Endodermal cell (in vitro differentiated cells): ENCODE measurements at regions not wholly inside any gene's neighbourhood (a gene's known extent, or its start where the extent isn't known, plus 50 kb on each side); places are given as distances from the start of the nearest gene placed in this dataset.
A peak's percentile ranks its signal among the peaks of the same experiment; 100 is the strongest.

ENCODE experiments used
- DNase-seq: peaks from one replicate; pipeline ENCODE4 v3.0.0-alpha.2; 2017
- H3K27ac ChIP-seq: 2 replicates; pipeline ENCODE4 v1.5.1; 2013; ENCODE audit warnings: mild to moderate bottlenecking, low read depth, low read length, moderate library complexity
- H3K27me3 ChIP-seq: 2 replicates; pipeline ENCODE4 v1.6.1; 2013; ENCODE audit warnings: mild to moderate bottlenecking, low read length, moderate library complexity; ENCODE audit not compliant: insufficient read depth, control insufficient read depth, poor library complexity, severe bottlenecking
- H3K36me3 ChIP-seq: 2 replicates; pipeline ENCODE4 v1.7.0; 2013; ENCODE audit warnings: mild to moderate bottlenecking, low read length, moderate library complexity; ENCODE audit not compliant: control insufficient read depth, insufficient read depth
- H3K4me1 ChIP-seq: one replicate; pipeline ENCODE4 v1.7.0; 2013; ENCODE audit warnings: low read length; ENCODE audit not compliant: control insufficient read depth, insufficient read depth
- H3K4me3 ChIP-seq: 2 replicates; pipeline ENCODE4 v1.5.1; 2013; ENCODE audit warnings: mild to moderate bottlenecking, low read length, moderate library complexity
- H3K9ac ChIP-seq: 2 replicates; pipeline ENCODE4 v1.6.1; 2013; ENCODE audit warnings: mild to moderate bottlenecking, low read length, moderate library complexity; ENCODE audit not compliant: poor library complexity, severe bottlenecking; ENCODE audit errors: extremely low read depth
- H3K9me3 ChIP-seq: 2 replicates; pipeline ENCODE4 v1.6.1; 2013; ENCODE audit warnings: mild to moderate bottlenecking, low read length, moderate library complexity; ENCODE audit not compliant: control insufficient read depth
- H3K27ac Mint-ChIP-seq: 2 replicates; pipeline ENCODE4 v1.8.0; 2020; ENCODE audit warnings: mixed read lengths
- H3K27me3 Mint-ChIP-seq: 2 replicates; pipeline ENCODE4 v1.8.0; 2021; ENCODE audit warnings: mild to moderate bottlenecking, mixed read lengths; ENCODE audit not compliant: insufficient read depth
- H3K36me3 Mint-ChIP-seq: 2 replicates; pipeline ENCODE4 v1.8.0; 2020; ENCODE audit warnings: low read depth, mixed read lengths
- H3K4me1 Mint-ChIP-seq: 2 replicates; pipeline ENCODE4 v1.8.0; 2020; ENCODE audit warnings: mixed read lengths
- H3K4me3 Mint-ChIP-seq: 2 replicates; pipeline ENCODE4 v1.8.0; 2020; ENCODE audit warnings: mild to moderate bottlenecking, moderate library complexity, mixed read lengths
- H3K9me3 Mint-ChIP-seq: 2 replicates; pipeline ENCODE4 v1.8.0; 2020; ENCODE audit warnings: mild to moderate bottlenecking, mixed read lengths
- CTCF ChIP-seq: fragments of 200-600 bp; sonication (generic); conservative IDR thresholded peaks from 2 replicates; pipeline ENCODE4 v1.5.0; 2021; ENCODE audit warnings: antibody characterized with exemption, mild to moderate bottlenecking
- WGBS, 2 experiments: methylation state at CpG; one replicate each; pipeline versions ENCODE4 v1.1.5 to v1.1.7; 2013; ENCODE audit warnings: missing lambda C conversion rate in 2 of 2, mixed read lengths in 1 of 2; ENCODE audit not compliant: insufficient coverage in 1 of 2, insufficient read length in 1 of 2; 5-methylcytosine and 5-hydroxymethylcytosine counted together

- DNase-seq: no peak
- Mint-ChIP-seq H3K4me3 (no peak overlapping the region), H3K9me3 (peaks cover 7% of the 10 kb centered on the region), H3K36me3 (no peaks in the 10 kb centered on the region), H3K27me3 (no peaks in the 10 kb centered on the region), H3K4me1 (peaks cover 47% of the 10 kb centered on the region), H3K27ac (peak overlapping the region; percentile 24)
- Histone ChIP-seq H3K9me3 (peaks cover 6% of the 10 kb centered on the region), H3K4me3 (peak overlapping the region; percentile 16), H3K36me3 (no peaks in the 10 kb centered on the region), H3K9ac (no peak overlapping the region), H3K27ac (no peak overlapping the region), H3K27me3 (no peaks in the 10 kb centered on the region), H3K4me1 (peaks cover 7% of the 10 kb centered on the region)
- 76% methylated on average over 2 of the region's 2 CpGs; no CpG with 5 or more reads in 1 of the 2 experiments for WGBS, 2 experiments
- TF ChIP-seq CTCF: no peak
These were observed 186.7 kb upstream of the VGLL2 start for GRCh38 chr6:117078624-117079023.

GRCh38 chr6:117079951-117080350, 185.4 kb upstream of the VGLL2 start:
- Histone ChIP-seq H3K36me3 (no peaks in the 10 kb centered on the region), H3K27me3 (no peaks in the 10 kb centered on the region), H3K9me3 (no peaks in the 10 kb centered on the region), H3K9ac (no peak overlapping the region), H3K27ac (no peak overlapping the region), H3K4me1 (peaks cover 7% of the 10 kb centered on the region), H3K4me3 (no peak overlapping the region)
- Mint-ChIP-seq H3K4me1 (peaks cover 38% of the 10 kb centered on the region), H3K27ac (no peak overlapping the region), H3K4me3 (no peak overlapping the region), H3K9me3 (peaks cover 7% of the 10 kb centered on the region), H3K27me3 (no peaks in the 10 kb centered on the region), H3K36me3 (no peaks in the 10 kb centered on the region)
- TF ChIP-seq CTCF: no peak
- no peak for DNase-seq
- WGBS, 2 experiments: 71 to 92% methylated on average over 1 to 2 of the region's 2 CpGs

GRCh38 chr6:117089604-117090003, 175.8 kb upstream of the VGLL2 start:
- no peak for DNase-seq
- Histone ChIP-seq H3K9me3 (no peaks in the 10 kb centered on the region), H3K27ac (no peak overlapping the region), H3K27me3 (no peaks in the 10 kb centered on the region), H3K36me3 (no peaks in the 10 kb centered on the region), H3K4me3 (no peak overlapping the region), H3K9ac (no peak overlapping the region), H3K4me1 (no peaks in the 10 kb centered on the region)
- no peaks in the 10 kb centered on the region for H3K27me3 Mint-ChIP-seq
- peaks cover 4% of the 10 kb centered on the region for H3K9me3 Mint-ChIP-seq
- H3K36me3 Mint-ChIP-seq: no peaks in the 10 kb centered on the region
- no peak for TF ChIP-seq CTCF
- no peak overlapping the region for H3K4me3 Mint-ChIP-seq
- H3K4me1 Mint-ChIP-seq: peaks cover 9% of the 10 kb centered on the region
- H3K27ac Mint-ChIP-seq: no peak overlapping the region
- WGBS, 2 experiments: 98% methylated on average over 3 of the region's 3 CpGs; no CpG with 5 or more reads in 1 of the 2 experiments
